GM23338 (cell line): ENCODE measurements at regions not wholly inside any gene's neighbourhood (a gene's known extent, or its start where the extent isn't known, plus 50 kb on each side); places are given as distances from the start of the nearest gene placed in this dataset.

Source experiments
- ATAC-seq: fragments of 200-7000 bp; cut with Tn5 transposase; 3 replicates; pipeline ENCODE4 v1.9.1; 2020
- DNase-seq: peaks from one replicate; pipeline ENCODE4 v3.0.0-alpha.2; 2015; ENCODE audit warnings: low spot score
- H2AFZ ChIP-seq: fragments of 200-600 bp; sonication (generic); 2 replicates; pipeline ENCODE4 v1.8.0; 2016; ENCODE audit warnings: antibody characterized with exemption, mild to moderate bottlenecking, moderate library complexity
- H3F3A ChIP-seq: fragments of 200-600 bp; sonication (generic); replicated peaks from 2 replicates; pipeline ENCODE4 v1.8.0; 2017; ENCODE audit warnings: antibody characterized with exemption, mixed run types, low read depth
- H3K27ac ChIP-seq: fragments of 200-600 bp; sonication (generic); 2 replicates; pipeline ENCODE4 v1.6.1; 2016; ENCODE audit warnings: low read depth
- H3K27me3 ChIP-seq: fragments of 200-600 bp; sonication (generic); 2 replicates; pipeline ENCODE4 v1.8.0; 2016; ENCODE audit warnings: mild to moderate bottlenecking, mixed run types, moderate library complexity; ENCODE audit not compliant: insufficient read depth
- H3K36me3 ChIP-seq: fragments of 200-600 bp; sonication (generic); 2 replicates; pipeline ENCODE4 v1.8.0; 2016; ENCODE audit warnings: mild to moderate bottlenecking; ENCODE audit not compliant: insufficient read depth
- H3K4me1 ChIP-seq: fragments of 200-600 bp; sonication (generic); 2 replicates; pipeline ENCODE4 v1.8.0; 2016; ENCODE audit warnings: mild to moderate bottlenecking, moderate library complexity; ENCODE audit not compliant: insufficient read depth
- H3K4me2 ChIP-seq: fragments of 200-600 bp; sonication (generic); 2 replicates; pipeline ENCODE4 v1.7.1; 2017; ENCODE audit warnings: mixed run types
- H3K4me3 ChIP-seq: fragments of 200-600 bp; sonication (generic); 2 replicates; pipeline ENCODE4 v1.6.1; 2016; ENCODE audit warnings: mixed run types
- H3K79me2 ChIP-seq: fragments of 200-600 bp; sonication (generic); replicated peaks from 2 replicates; pipeline ENCODE4 v1.8.0; 2017; ENCODE audit warnings: mild to moderate bottlenecking; ENCODE audit not compliant: insufficient read depth
- H3K9me2 ChIP-seq: fragments of 200-600 bp; sonication (generic); 2 replicates; pipeline ENCODE4 v1.8.0; 2017; ENCODE audit not compliant: insufficient read depth
- H4K20me1 ChIP-seq: fragments of 200-600 bp; sonication (generic); replicated peaks from 2 replicates; pipeline ENCODE4 v1.8.0; 2017; ENCODE audit warnings: mild to moderate bottlenecking; ENCODE audit not compliant: insufficient read depth
- H3K27ac Mint-ChIP-seq: 2 replicates; pipeline ENCODE4 v1.8.0; 2020; ENCODE audit warnings: inconsistent platforms, mild to moderate bottlenecking, moderate library complexity, mixed read lengths
- H3K27me3 Mint-ChIP-seq: 3 replicates; pipeline ENCODE4 v1.8.0; 2022; ENCODE audit warnings: low read depth, mild to moderate bottlenecking, moderate library complexity, mixed read lengths, inconsistent platforms; ENCODE audit not compliant: insufficient read depth, poor library complexity
- H3K36me3 Mint-ChIP-seq: 3 replicates; pipeline ENCODE4 v1.8.0; 2021; ENCODE audit warnings: low read depth, mild to moderate bottlenecking, inconsistent platforms, moderate library complexity, mixed read lengths
- H3K4me1 Mint-ChIP-seq: 3 replicates; pipeline ENCODE4 v1.8.0; 2020; ENCODE audit warnings: mild to moderate bottlenecking, inconsistent platforms, mixed read lengths
- H3K4me3 Mint-ChIP-seq: 3 replicates; pipeline ENCODE4 v1.8.0; 2021; ENCODE audit warnings: moderate library complexity, mild to moderate bottlenecking, inconsistent platforms, mixed read lengths
- H3K9me3 Mint-ChIP-seq: 3 replicates; pipeline ENCODE4 v1.8.0; 2020; ENCODE audit warnings: moderate library complexity, mild to moderate bottlenecking, inconsistent platforms, mixed read lengths
- CREB1 ChIP-seq: fragments of 250-450 bp; sonication (Bioruptor Pico); IDR thresholded peaks from 2 replicates; pipeline ENCODE4 v1.5.0; 2020; ENCODE audit warnings: low read depth, mild to moderate bottlenecking, moderate library complexity
- CTCF ChIP-seq, 2 experiments: fragments of 200-600 bp in 1 of 2; sonication (generic) in 1 of 2; conservative IDR thresholded peaks; 2 replicates each; pipeline versions ENCODE4 v1.5.1 to v1.6.1; 2016 to 2017; ENCODE audit warnings: antibody characterized with exemption in 2 of 2, low read depth in 2 of 2, mild to moderate bottlenecking in 2 of 2, moderate library complexity in 1 of 2
- ETS1 ChIP-seq: IDR thresholded peaks from 2 replicates; pipeline ENCODE4 v1.6.1; 2016; ENCODE audit warnings: antibody characterized with exemption
- EZH2 ChIP-seq: fragments of 200-600 bp; sonication (generic); IDR thresholded peaks from one replicate; pipeline ENCODE4 v1.8.0; 2017; ENCODE audit warnings: antibody characterized with exemption, mild to moderate bottlenecking, low read depth; ENCODE audit not compliant: unreplicated experiment
- EZH2phosphoT487 ChIP-seq: fragments of 200-600 bp; sonication (generic); IDR thresholded peaks from one replicate; pipeline ENCODE4 v1.8.1; 2018; ENCODE audit warnings: antibody characterized with exemption; ENCODE audit not compliant: unreplicated experiment
- JUNB ChIP-seq: IDR thresholded peaks from one replicate; pipeline ENCODE4 v1.6.1; 2016; ENCODE audit warnings: antibody characterized with exemption; ENCODE audit not compliant: unreplicated experiment
- NANOG ChIP-seq: IDR thresholded peaks from 2 replicates; pipeline ENCODE4 v1.6.1; 2016; ENCODE audit warnings: antibody characterized with exemption, borderline replicate concordance
- POLR2AphosphoS5 ChIP-seq: IDR thresholded peaks from 2 replicates; pipeline ENCODE4 v1.6.1; 2016; ENCODE audit warnings: antibody characterized with exemption, low read depth
- REST ChIP-seq: IDR thresholded peaks from one replicate; pipeline ENCODE4 v1.6.1; 2018; ENCODE audit warnings: antibody characterized with exemption; ENCODE audit not compliant: unreplicated experiment
- STAT1 ChIP-seq: IDR thresholded peaks from one replicate; pipeline ENCODE4 v1.6.1; 2016; ENCODE audit warnings: antibody characterized with exemption; ENCODE audit not compliant: unreplicated experiment
- ZNF114 ChIP-seq: fragments of 250-450 bp; sonication (Bioruptor Pico); IDR thresholded peaks from 2 replicates; pipeline ENCODE4 v1.5.0; 2020; ENCODE audit warnings: mild to moderate bottlenecking, moderate library complexity
- ZNF331 ChIP-seq: fragments of 250-450 bp; sonication (Bioruptor Pico); IDR thresholded peaks from 2 replicates; pipeline ENCODE4 v1.5.0; 2020; ENCODE audit warnings: low read depth, mild to moderate bottlenecking, moderate library complexity
- TF ChIP-seq, protein P1 (sequence below): fragments of 250-450 bp; sonication (Bioruptor Pico); IDR thresholded peaks from 2 replicates; pipeline ENCODE4 v1.5.0; 2020; ENCODE audit warnings: mild to moderate bottlenecking, moderate library complexity

GRCh38 chr5:23385036-23385435, 122.4 kb upstream of the PRDM9 start:
- no peak for ATAC-seq
- Histone ChIP-seq H3K27ac (peak overlapping the region; percentile 45; the same call in 1 of the 2 replicates), H4K20me1 (no peaks in the 10 kb centered on the region), H2AFZ (no peak overlapping the region), H3K4me1 (peaks cover 40% of the 10 kb centered on the region), H3F3A (no peaks in the 10 kb centered on the region), H3K4me2 (no peak overlapping the region), H3K36me3 (no peaks in the 10 kb centered on the region), H3K4me3 (no peak overlapping the region), H3K79me2 (no peaks in the 10 kb centered on the region), H3K9me2 (no peaks in the 10 kb centered on the region), H3K27me3 (no peaks in the 10 kb centered on the region)
- no peak for DNase-seq
- Mint-ChIP-seq H3K36me3 (peaks cover 20% of the 10 kb centered on the region), H3K27me3 (no peaks in the 10 kb centered on the region), H3K9me3 (peaks cover 10% of the 10 kb centered on the region; the same call in 2 of the 3 replicates), H3K27ac (peak overlapping the region; percentile 93; the same call in 1 of the 2 replicates), H3K4me1 (peaks cover 42% of the 10 kb centered on the region), H3K4me3 (no peak overlapping the region)
- TF ChIP-seq STAT1 (no peak), CTCF (conservative IDR thresholded peaks at IDR 0.05; ENCODE audit: low read depth in 2 of 2) (no peak), EZH2phosphoT487 (no peak), CREB1 (CRISPR knock-in tag) (no peak), ETS1 (no peak), REST (no peak), JUNB (no peak), POLR2AphosphoS5 (no peak), ZNF114 (no peak), EZH2 (no peak), NANOG (no peak), ZNF331 (CRISPR knock-in tag) (no peak)
- TF ChIP-seq, protein P1, sequence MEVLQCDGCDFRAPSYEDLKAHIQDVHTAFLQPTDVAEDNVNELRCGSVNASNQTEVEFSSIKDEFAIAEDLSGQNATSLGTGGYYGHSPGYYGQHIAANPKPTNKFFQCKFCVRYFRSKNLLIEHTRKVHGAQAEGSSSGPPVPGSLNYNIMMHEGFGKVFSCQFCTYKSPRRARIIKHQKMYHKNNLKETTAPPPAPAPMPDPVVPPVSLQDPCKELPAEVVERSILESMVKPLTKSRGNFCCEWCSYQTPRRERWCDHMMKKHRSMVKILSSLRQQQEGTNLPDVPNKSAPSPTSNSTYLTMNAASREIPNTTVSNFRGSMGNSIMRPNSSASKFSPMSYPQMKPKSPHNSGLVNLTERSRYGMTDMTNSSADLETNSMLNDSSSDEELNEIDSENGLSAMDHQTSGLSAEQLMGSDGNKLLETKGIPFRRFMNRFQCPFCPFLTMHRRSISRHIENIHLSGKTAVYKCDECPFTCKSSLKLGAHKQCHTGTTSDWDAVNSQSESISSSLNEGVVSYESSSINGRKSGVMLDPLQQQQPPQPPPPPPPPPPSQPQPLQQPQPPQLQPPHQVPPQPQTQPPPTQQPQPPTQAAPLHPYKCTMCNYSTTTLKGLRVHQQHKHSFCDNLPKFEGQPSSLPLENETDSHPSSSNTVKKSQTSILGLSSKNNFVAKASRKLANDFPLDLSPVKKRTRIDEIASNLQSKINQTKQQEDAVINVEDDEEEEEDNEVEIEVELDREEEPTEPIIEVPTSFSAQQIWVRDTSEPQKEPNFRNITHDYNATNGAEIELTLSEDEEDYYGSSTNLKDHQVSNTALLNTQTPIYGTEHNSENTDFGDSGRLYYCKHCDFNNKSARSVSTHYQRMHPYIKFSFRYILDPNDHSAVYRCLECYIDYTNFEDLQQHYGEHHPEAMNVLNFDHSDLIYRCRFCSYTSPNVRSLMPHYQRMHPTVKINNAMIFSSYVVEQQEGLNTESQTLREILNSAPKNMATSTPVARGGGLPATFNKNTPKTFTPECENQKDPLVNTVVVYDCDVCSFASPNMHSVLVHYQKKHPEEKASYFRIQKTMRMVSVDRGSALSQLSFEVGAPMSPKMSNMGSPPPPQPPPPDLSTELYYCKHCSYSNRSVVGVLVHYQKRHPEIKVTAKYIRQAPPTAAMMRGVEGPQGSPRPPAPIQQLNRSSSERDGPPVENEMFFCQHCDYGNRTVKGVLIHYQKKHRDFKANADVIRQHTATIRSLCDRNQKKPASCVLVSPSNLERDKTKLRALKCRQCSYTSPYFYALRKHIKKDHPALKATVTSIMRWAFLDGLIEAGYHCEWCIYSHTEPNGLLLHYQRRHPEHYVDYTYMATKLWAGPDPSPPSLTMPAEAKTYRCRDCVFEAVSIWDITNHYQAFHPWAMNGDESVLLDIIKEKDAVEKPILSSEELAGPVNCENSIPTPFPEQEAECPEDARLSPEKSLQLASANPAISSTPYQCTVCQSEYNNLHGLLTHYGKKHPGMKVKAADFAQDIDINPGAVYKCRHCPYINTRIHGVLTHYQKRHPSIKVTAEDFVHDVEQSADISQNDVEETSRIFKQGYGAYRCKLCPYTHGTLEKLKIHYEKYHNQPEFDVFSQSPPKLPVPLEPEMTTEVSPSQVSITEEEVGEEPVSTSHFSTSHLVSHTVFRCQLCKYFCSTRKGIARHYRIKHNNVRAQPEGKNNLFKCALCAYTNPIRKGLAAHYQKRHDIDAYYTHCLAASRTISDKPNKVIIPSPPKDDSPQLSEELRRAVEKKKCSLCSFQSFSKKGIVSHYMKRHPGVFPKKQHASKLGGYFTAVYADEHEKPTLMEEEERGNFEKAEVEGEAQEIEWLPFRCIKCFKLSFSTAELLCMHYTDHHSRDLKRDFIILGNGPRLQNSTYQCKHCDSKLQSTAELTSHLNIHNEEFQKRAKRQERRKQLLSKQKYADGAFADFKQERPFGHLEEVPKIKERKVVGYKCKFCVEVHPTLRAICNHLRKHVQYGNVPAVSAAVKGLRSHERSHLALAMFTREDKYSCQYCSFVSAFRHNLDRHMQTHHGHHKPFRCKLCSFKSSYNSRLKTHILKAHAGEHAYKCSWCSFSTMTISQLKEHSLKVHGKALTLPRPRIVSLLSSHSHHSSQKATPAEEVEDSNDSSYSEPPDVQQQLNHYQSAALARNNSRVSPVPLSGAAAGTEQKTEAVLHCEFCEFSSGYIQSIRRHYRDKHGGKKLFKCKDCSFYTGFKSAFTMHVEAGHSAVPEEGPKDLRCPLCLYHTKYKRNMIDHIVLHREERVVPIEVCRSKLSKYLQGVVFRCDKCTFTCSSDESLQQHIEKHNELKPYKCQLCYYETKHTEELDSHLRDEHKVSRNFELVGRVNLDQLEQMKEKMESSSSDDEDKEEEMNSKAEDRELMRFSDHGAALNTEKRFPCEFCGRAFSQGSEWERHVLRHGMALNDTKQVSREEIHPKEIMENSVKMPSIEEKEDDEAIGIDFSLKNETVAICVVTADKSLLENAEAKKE (CRISPR knock-in tag) = no peak
